Astrocyte (in vitro differentiated cells and primary cell): ENCODE measurements at regions not wholly inside any gene's neighbourhood (a gene's known extent, or its start where the extent isn't known, plus 50 kb on each side); places are given as distances from the start of the nearest gene placed in this dataset.

ENCODE experiments used
- CTCF ChIP-seq: IDR thresholded peaks from 2 replicates; pipeline ENCODE4 v1.5.1; 2011; ENCODE audit warnings: low read depth, mild to moderate bottlenecking, inconsistent platforms, low read length, moderate library complexity; ENCODE audit not compliant: insufficient read depth
- EZH2 ChIP-seq: IDR thresholded peaks from 2 replicates; pipeline ENCODE4 v1.6.1; 2012; ENCODE audit warnings: mild to moderate bottlenecking, low read length, inconsistent platforms; ENCODE audit not compliant: insufficient read depth

- TF ChIP-seq CTCF (no peak), EZH2 (no peak)
These were observed 516.0 kb upstream of the IL12A start for GRCh38 chr3:159472611-159473010.
